CD8-positive, alpha-beta memory T cell (primary cell): ENCODE measurements at regions not wholly inside any gene's neighbourhood (a gene's known extent, or its start where the extent isn't known, plus 50 kb on each side); places are given as distances from the start of the nearest gene placed in this dataset.
"Not testable (repeated sequence)": the region's sequence is repeated elsewhere in the genome, so short reads cannot be mapped to it uniquely, and the experiment has no call there.

Source experiments
- CTCF ChIA-PET: fragments of 350-600 bp; sonication (Branson Sonifier 250); formaldehyde crosslinking; loops from one replicate; lab custom pipeline; 2021; ENCODE audit warnings: antibody characterized with exemption; lab: Charles Lee
- POLR2A ChIA-PET: fragments of 350-600 bp; sonication (Branson Sonifier 250); formaldehyde crosslinking; loops from one replicate; lab custom pipeline; 2021; ENCODE audit warnings: antibody characterized with exemption; lab: Charles Lee
- DNase-seq, 5 donors: peaks; one replicate each; pipeline versions ENCODE4 v3.0.0 to v3.0.0-alpha.2; 2020 to 2022; ENCODE audit warnings: mixed read lengths in 1 of 5
- H3K27ac ChIP-seq: one replicate; pipeline ENCODE4 v1.7.0; 2013; ENCODE audit warnings: low read depth, mild to moderate bottlenecking, low read length, moderate library complexity
- H3K27me3 ChIP-seq: 2 replicates; pipeline ENCODE4 v1.7.0; 2013; ENCODE audit warnings: low read length, mild to moderate bottlenecking; ENCODE audit not compliant: insufficient read depth, poor library complexity, severe bottlenecking
- H3K36me3 ChIP-seq: 2 replicates; pipeline ENCODE4 v1.7.0; 2013; ENCODE audit warnings: mild to moderate bottlenecking, low read length, moderate library complexity; ENCODE audit not compliant: insufficient read depth
- H3K4me1 ChIP-seq: 2 replicates; pipeline ENCODE4 v1.7.0; 2013; ENCODE audit warnings: mild to moderate bottlenecking, low read length, moderate library complexity; ENCODE audit not compliant: insufficient read depth
- H3K4me3 ChIP-seq: 2 replicates; pipeline ENCODE4 v1.7.0; 2013; ENCODE audit warnings: mild to moderate bottlenecking, low read length
- H3K9me3 ChIP-seq: 2 replicates; pipeline ENCODE4 v1.7.0; 2013; ENCODE audit warnings: mild to moderate bottlenecking, low read length
- H3K27ac Mint-ChIP-seq, 8 donors: one replicate each; pipeline ENCODE4 v1.8.0; 2020 to 2021; ENCODE audit warnings: mixed read lengths in 8 of 8, mild to moderate bottlenecking in 6 of 8, inconsistent platforms in 3 of 8, moderate library complexity in 3 of 8
- H3K27me3 Mint-ChIP-seq, 2 donors: one replicate each; pipeline ENCODE4 v1.8.0; 2020 to 2021; ENCODE audit warnings: mixed read lengths in 2 of 2, mild to moderate bottlenecking in 1 of 2, moderate library complexity in 1 of 2
- H3K36me3 Mint-ChIP-seq, 3 donors: one replicate each; pipeline ENCODE4 v1.8.0; 2020 to 2021; ENCODE audit warnings: mixed read lengths in 3 of 3, inconsistent platforms in 1 of 3, mild to moderate bottlenecking in 1 of 3
- H3K4me1 Mint-ChIP-seq, 3 donors: one replicate each; pipeline ENCODE4 v1.8.0; 2020 to 2021; ENCODE audit warnings: mixed read lengths in 3 of 3, inconsistent platforms in 1 of 3, mild to moderate bottlenecking in 1 of 3
- H3K4me3 Mint-ChIP-seq, 7 donors: one replicate each; pipeline ENCODE4 v1.8.0; 2020 to 2021; ENCODE audit warnings: mixed read lengths in 7 of 7, mild to moderate bottlenecking in 6 of 7, moderate library complexity in 4 of 7, inconsistent platforms in 2 of 7
- H3K9me3 Mint-ChIP-seq, 5 donors: one replicate each; pipeline ENCODE4 v1.8.0; 2020 to 2022; ENCODE audit warnings: mixed read lengths in 5 of 5, mild to moderate bottlenecking in 3 of 5, moderate library complexity in 2 of 5, inconsistent platforms in 1 of 5

GRCh38 chr5:96318569-96319110, 114.4 kb downstream of the PCSK1 start:
- POLR2A ChIA-PET = no interaction called here
- CTCF ChIA-PET = interaction anchor here (1.2 kb wide), 2 partner anchors 10 to 18 kb away, joined by 3 to 4 read pairs; no protein-coding TSS in a partner anchor

GRCh38 chr5:96317945-96318344, 115.1 kb downstream of the PCSK1 start:
- Histone ChIP-seq H3K4me1 (no peaks in the 10 kb centered on the region), H3K27me3 (no peaks in the 10 kb centered on the region), H3K4me3 (no peak overlapping the region), H3K36me3 (no peaks in the 10 kb centered on the region), H3K27ac (no peak overlapping the region), H3K9me3 (no peaks in the 10 kb centered on the region)
- Mint-ChIP-seq H3K9me3 (peaks cover 0 to 2% (median 0%) of the 10 kb centered on the region in 5 donors), H3K27me3 (peaks cover 3 to 14% of the 10 kb centered on the region in 2 donors), H3K4me1 (no peaks in the 10 kb centered on the region), H3K4me3 (no peak overlapping the region), H3K27ac (no peak overlapping the region), H3K36me3 (no peaks in the 10 kb centered on the region)
- ChIA-PET CTCF (interaction anchor here (1.2 kb wide), 2 partner anchors 9 to 18 kb away, joined by 3 to 4 read pairs; no protein-coding TSS in a partner anchor), POLR2A (no interaction called here)
- DNase-seq = no peak

More at GRCh38 chr5:96318569-96319110, 114.4 kb downstream of the PCSK1 start:
- no peaks in the 10 kb centered on the region for H3K27me3 ChIP-seq
- H3K4me1 ChIP-seq = no peaks in the 10 kb centered on the region
- no peak overlapping the region for H3K27ac ChIP-seq
- H3K9me3 ChIP-seq = no peaks in the 10 kb centered on the region
- H3K4me3 ChIP-seq = no peak overlapping the region
- Mint-ChIP-seq H3K9me3 (peaks cover 0 to 2% (median 0%) of the 10 kb centered on the region in 5 donors), H3K36me3 (no peaks in the 10 kb centered on the region), H3K4me3 (no peak overlapping the region), H3K27me3 (peaks cover under 1 to 12% of the 10 kb centered on the region in 2 donors), H3K27ac (peak overlapping the region in 1 of 8 donors; percentile 51), H3K4me1 (no peaks in the 10 kb centered on the region)
- no peaks in the 10 kb centered on the region for H3K36me3 ChIP-seq
- DNase-seq = no peak

DNA sequence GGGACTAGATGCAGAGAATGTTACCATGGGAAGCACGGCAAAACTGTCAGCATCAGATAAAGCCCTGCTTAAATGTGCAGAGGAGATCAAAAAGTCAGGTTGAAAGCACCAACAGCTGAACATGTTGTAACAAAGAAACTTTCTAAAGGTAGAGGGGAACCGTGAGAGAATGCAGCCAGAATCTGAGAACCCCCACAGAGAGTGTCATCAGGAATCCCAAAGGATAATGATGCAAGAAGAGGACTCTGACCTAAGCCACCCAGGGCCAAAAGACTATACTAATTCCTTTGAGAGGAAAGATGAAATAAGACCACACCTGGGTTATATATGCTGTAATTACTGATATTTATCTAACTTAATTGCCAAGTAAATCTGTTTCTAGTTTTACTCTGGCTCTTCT, 116.6 kb downstream of the PCSK1 start:
- no peak overlapping the region for H3K27ac ChIP-seq
- no peaks in the 10 kb centered on the region for H3K9me3 ChIP-seq
- ChIA-PET CTCF (interaction anchor here (1.1 kb wide), 1 partner anchor 20 kb away, joined by 3 read pairs; no protein-coding TSS in a partner anchor), POLR2A (no interaction called here)
- Mint-ChIP-seq H3K27me3 (peaks cover 6 to 21% of the 10 kb centered on the region in 2 donors), H3K27ac (no peak overlapping the region), H3K9me3 (peaks cover 0 to 2% (median 0%) of the 10 kb centered on the region in 5 donors), H3K4me1 (no peaks in the 10 kb centered on the region), H3K36me3 (no peaks in the 10 kb centered on the region), H3K4me3 (no peak overlapping the region)
- no peaks in the 10 kb centered on the region for H3K36me3 ChIP-seq
- no peak overlapping the region for H3K4me3 ChIP-seq
- H3K4me1 ChIP-seq = no peaks in the 10 kb centered on the region
- DNase-seq = no peak
- H3K27me3 ChIP-seq = no peaks in the 10 kb centered on the region

DNA sequence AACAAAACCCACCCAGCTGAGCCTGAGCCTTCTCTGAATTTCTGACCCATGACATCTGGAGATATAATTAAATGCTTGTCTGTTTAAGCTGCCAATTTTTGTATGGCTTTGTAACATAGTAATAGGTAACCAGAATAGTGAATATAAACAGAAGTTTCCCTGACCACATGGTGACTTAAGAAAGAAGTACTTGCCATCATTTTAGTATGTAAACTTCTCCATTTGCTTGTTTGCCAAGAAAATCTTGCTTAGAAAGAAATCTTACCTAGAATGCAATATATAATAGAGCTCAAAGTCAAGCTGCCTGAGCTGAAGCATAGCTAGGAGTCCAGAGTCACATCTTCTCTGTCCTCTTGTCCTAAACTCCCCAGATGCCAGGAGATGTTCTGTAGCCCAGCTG, 117.0 kb downstream of the PCSK1 start:
- CTCF ChIA-PET = interaction anchor here (1.1 kb wide), 1 partner anchor 20 kb away, joined by 3 read pairs; no protein-coding TSS in a partner anchor
- DNase-seq = no peak
- H3K36me3 Mint-ChIP-seq = peaks cover 0 to 4% (median 0%) of the 10 kb centered on the region in 3 donors

GRCh38 chr5:96315431-96315830, 117.6 kb downstream of the PCSK1 start:
- Mint-ChIP-seq H3K9me3 (peaks cover 7 to 9% (median 8%) of the 10 kb centered on the region in 5 donors), H3K27me3 (peaks cover 6 to 28% of the 10 kb centered on the region in 2 donors), H3K36me3 (peaks cover 0 to 9% (median 0%) of the 10 kb centered on the region in 3 donors), H3K4me1 (no peaks in the 10 kb centered on the region), H3K4me3 (no peak overlapping the region), H3K27ac (no peak overlapping the region)
- no peaks in the 10 kb centered on the region for H3K4me1 ChIP-seq
- POLR2A ChIA-PET = no interaction called here
- no peak for DNase-seq
- no peaks in the 10 kb centered on the region for H3K36me3 ChIP-seq
- H3K4me3 ChIP-seq = no peak overlapping the region
- H3K9me3 ChIP-seq = no peaks in the 10 kb centered on the region
- no peak overlapping the region for H3K27ac ChIP-seq
- CTCF ChIA-PET = interaction anchor here (1.1 kb wide), 1 partner anchor 21 kb away, joined by 3 read pairs; no protein-coding TSS in a partner anchor
- no peaks in the 10 kb centered on the region for H3K27me3 ChIP-seq

More for the DNA sequence above, 117.0 kb downstream of the PCSK1 start:
- Histone ChIP-seq H3K4me3 (no peak overlapping the region), H3K27ac (no peak overlapping the region), H3K27me3 (no peaks in the 10 kb centered on the region), H3K4me1 (no peaks in the 10 kb centered on the region), H3K9me3 (no peaks in the 10 kb centered on the region), H3K36me3 (no peaks in the 10 kb centered on the region)
- Mint-ChIP-seq H3K4me1 (no peaks in the 10 kb centered on the region), H3K27me3 (peaks cover 6 to 24% of the 10 kb centered on the region in 2 donors), H3K4me3 (no peak overlapping the region), H3K9me3 (peaks cover 3 to 4% (median 4%) of the 10 kb centered on the region in 5 donors), H3K27ac (no peak overlapping the region)
- POLR2A ChIA-PET = no interaction called here

DNA sequence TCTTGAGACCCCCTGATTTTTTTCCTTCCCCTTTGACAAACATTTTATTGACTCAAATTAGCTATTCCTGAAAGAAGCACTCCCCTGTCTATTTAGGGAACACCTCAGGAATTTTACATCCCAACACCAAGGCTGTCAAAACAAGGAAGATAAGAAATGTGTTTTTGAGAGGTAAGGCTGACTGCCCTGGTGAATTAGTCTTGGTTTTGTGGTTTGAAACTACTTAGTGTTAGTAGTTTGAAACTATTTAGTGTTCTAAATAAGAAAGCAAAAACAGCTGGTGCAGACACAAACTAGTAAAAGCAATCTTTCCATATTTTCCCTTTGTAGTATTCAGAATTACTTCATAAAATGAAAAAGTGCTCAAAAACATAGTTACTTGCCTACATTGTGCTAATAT, 120.7 kb downstream of the PCSK1 start:
- Mint-ChIP-seq H3K4me1 (no peaks in the 10 kb centered on the region), H3K36me3 (peaks cover 0 to 9% (median 0%) of the 10 kb centered on the region in 3 donors), H3K27me3 (peaks cover 7 to 42% of the 10 kb centered on the region in 2 donors), H3K27ac (peak overlapping the region in 1 of 8 donors; percentile 21), H3K4me3 (no peak overlapping the region), H3K9me3 (peaks cover 8 to 9% (median 8%) of the 10 kb centered on the region in 5 donors)
- CTCF ChIA-PET = no interaction called here
- Histone ChIP-seq H3K36me3 (no peaks in the 10 kb centered on the region), H3K9me3 (no peaks in the 10 kb centered on the region), H3K27me3 (no peaks in the 10 kb centered on the region), H3K27ac (no peak overlapping the region), H3K4me1 (no peaks in the 10 kb centered on the region), H3K4me3 (no peak overlapping the region)
- POLR2A ChIA-PET = no interaction called here
- no peak for DNase-seq

- peaks cover 20 to 43% (median 23%) of the 10 kb centered on the region in 5 donors for H3K9me3 Mint-ChIP-seq
Measured at GRCh38 chr5:96307047-96307446, 126.0 kb downstream of the PCSK1 start.

GRCh38 chr5:96302174-96302738, 130.8 kb downstream of the PCSK1 start:
- Mint-ChIP-seq H3K4me1 (no peaks in the 10 kb centered on the region), H3K27ac (no peak overlapping the region), H3K9me3 (peaks cover 11 to 41% (median 24%) of the 10 kb centered on the region in 5 donors), H3K27me3 (peaks cover 2 to 3% of the 10 kb centered on the region in 2 donors), H3K36me3 (peaks cover 0 to 18% (median 0%) of the 10 kb centered on the region in 3 donors), H3K4me3 (no peak overlapping the region)
- Histone ChIP-seq H3K27ac (no peak overlapping the region), H3K36me3 (no peaks in the 10 kb centered on the region), H3K27me3 (no peaks in the 10 kb centered on the region), H3K4me1 (no peaks in the 10 kb centered on the region), H3K9me3 (no peaks in the 10 kb centered on the region), H3K4me3 (no peak overlapping the region)
- DNase-seq = no peak
- ChIA-PET POLR2A (no interaction called here), CTCF (no interaction called here)

More at GRCh38 chr5:96307047-96307446, 126.0 kb downstream of the PCSK1 start:
- H3K27ac ChIP-seq, H3K4me3 ChIP-seq, H3K4me1 ChIP-seq, H3K27ac Mint-ChIP-seq, H3K9me3 ChIP-seq, DNase-seq, H3K36me3 ChIP-seq, CTCF ChIA-PET, POLR2A ChIA-PET, H3K4me1 Mint-ChIP-seq, H3K27me3 ChIP-seq: not testable (repeated sequence)
- H3K27me3 Mint-ChIP-seq = peaks cover 5 to 25% of the 10 kb centered on the region in 2 donors
- peak overlapping the region in 1 of 7 donors; percentile 34 for H3K4me3 Mint-ChIP-seq
- peaks cover 0 to 12% (median 0%) of the 10 kb centered on the region in 3 donors for H3K36me3 Mint-ChIP-seq
